IMR-90 (cell line): ENCODE measurements at regions not wholly inside any gene's neighbourhood (a gene's known extent, or its start where the extent isn't known, plus 50 kb on each side); places are given as distances from the start of the nearest gene placed in this dataset.

Experiments
- ATAC-seq: fragments of 200-7000 bp; cut with Tn5 transposase; 2 replicates; pipeline ENCODE4 v1.9.1; 2020; ENCODE audit warnings: low read depth, mild to moderate bottlenecking, moderate library complexity
- BruUV-seq: library from RNA; stranded (reverse); fragments of 400-500 nt; replicated peaks from 2 replicates; lab custom pipeline; 2021; lab: Mats Ljungman, UMichigan
- CTCF ChIA-PET: fragments of 300-600 bp; formaldehyde crosslinking; extraction: SDS; loops from one replicate; lab custom pipeline; 2021; ENCODE audit warnings: antibody characterized with exemption; lab: Yijun Ruan, JAX
- POLR2A ChIA-PET: fragments of 300-600 bp; sonication (Branson Sonifier 250); formaldehyde crosslinking; loops from one replicate; lab custom pipeline; 2022; ENCODE audit warnings: antibody characterized with exemption; ENCODE audit not compliant: unreplicated experiment; lab: Charles Lee
- DNase-seq: peaks from one replicate; pipeline ENCODE4 v3.0.0; 2013
- H2AFZ ChIP-seq: replicated peaks from 2 replicates; pipeline ENCODE3; 2013; ENCODE audit warnings: low read length, mild to moderate bottlenecking; ENCODE audit not compliant: poor library complexity
- H2AK5ac ChIP-seq: 2 replicates; pipeline ENCODE4 v1.6.1; 2013; ENCODE audit warnings: low read depth, low read length, inconsistent platforms
- H2AK9ac ChIP-seq: replicated peaks from 2 replicates; pipeline ENCODE3; 2013; ENCODE audit warnings: mild to moderate bottlenecking, low read depth, low read length, moderate library complexity; ENCODE audit not compliant: poor library complexity
- H2BK120ac ChIP-seq: 2 replicates; pipeline ENCODE4 v1.6.1; 2013; ENCODE audit warnings: low read depth, low read length, inconsistent platforms
- H2BK15ac ChIP-seq: 3 replicates; pipeline ENCODE4 v1.6.1; 2013; ENCODE audit warnings: low read depth, low read length, inconsistent platforms
- H2BK20ac ChIP-seq: 2 replicates; pipeline ENCODE4 v1.6.1; 2013; ENCODE audit warnings: low read depth, mild to moderate bottlenecking, inconsistent platforms, low read length, moderate library complexity
- H2BK5ac ChIP-seq: 2 replicates; pipeline ENCODE4 v1.6.1; 2013; ENCODE audit warnings: mild to moderate bottlenecking, low read depth, low read length, inconsistent platforms; ENCODE audit not compliant: poor library complexity, severe bottlenecking
- H3K14ac ChIP-seq: replicated peaks from 2 replicates; pipeline ENCODE4 v1.6.1; 2013; ENCODE audit warnings: low read depth, low read length, inconsistent platforms
- H3K18ac ChIP-seq: 2 replicates; pipeline ENCODE4 v1.6.1; 2013; ENCODE audit warnings: low read depth, low read length, control low read depth
- H3K23ac ChIP-seq: 2 replicates; pipeline ENCODE4 v1.6.1; 2013; ENCODE audit warnings: low read depth, low read length, inconsistent platforms
- H3K27ac ChIP-seq: 2 replicates; pipeline ENCODE4 v1.5.1; 2013; ENCODE audit warnings: mild to moderate bottlenecking, control low read depth, low read length; ENCODE audit not compliant: insufficient read depth
- H3K27me3 ChIP-seq: 2 replicates; pipeline ENCODE4 v1.6.1; 2013; ENCODE audit warnings: low read length; ENCODE audit not compliant: control insufficient read depth, insufficient read depth
- H3K36me3 ChIP-seq: 2 replicates; pipeline ENCODE4 v1.6.1; 2013; ENCODE audit warnings: low read length, mixed read lengths; ENCODE audit not compliant: control insufficient read depth, insufficient read depth
- H3K4ac ChIP-seq: 2 replicates; pipeline ENCODE4 v1.6.1; 2013; ENCODE audit warnings: low read depth, low read length, inconsistent platforms
- H3K4me1 ChIP-seq: 2 replicates; pipeline ENCODE4 v1.6.1; 2013; ENCODE audit warnings: low read length, mixed read lengths; ENCODE audit not compliant: control insufficient read depth, insufficient read depth
- H3K4me2 ChIP-seq: 2 replicates; pipeline ENCODE4 v1.6.1; 2013; ENCODE audit warnings: low read depth, mild to moderate bottlenecking, control low read depth, low read length, moderate library complexity
- H3K4me3 ChIP-seq: 2 replicates; pipeline ENCODE4 v1.5.1; 2013; ENCODE audit warnings: low read depth, mild to moderate bottlenecking, control low read depth, low read length, moderate library complexity; ENCODE audit not compliant: insufficient read depth
- H3K56ac ChIP-seq: 2 replicates; pipeline ENCODE4 v1.6.1; 2013; ENCODE audit warnings: low read length, inconsistent platforms; ENCODE audit not compliant: insufficient read depth; ENCODE audit errors: extremely low read depth
- H3K79me1 ChIP-seq, 2 experiments: 2 replicates each; pipeline ENCODE4 v1.6.1; 2013; ENCODE audit warnings: low read length in 2 of 2, inconsistent platforms in 1 of 2, low read depth in 1 of 2
- H3K9ac ChIP-seq: 2 replicates; pipeline ENCODE4 v1.6.1; 2013; ENCODE audit warnings: low read depth, low read length, control low read depth
- H3K9me1 ChIP-seq: 2 replicates; pipeline ENCODE4 v1.6.1; 2013; ENCODE audit warnings: low read length, inconsistent platforms; ENCODE audit not compliant: insufficient read depth
- H3K9me3 ChIP-seq: 2 replicates; pipeline ENCODE4 v1.6.1; 2013; ENCODE audit warnings: low read length; ENCODE audit not compliant: control insufficient read depth, insufficient read depth
- H4K20me1 ChIP-seq: 2 replicates; pipeline ENCODE4 v1.6.1; 2013; ENCODE audit warnings: low read length, inconsistent platforms; ENCODE audit not compliant: insufficient read depth
- H4K5ac ChIP-seq: 2 replicates; pipeline ENCODE4 v1.6.1; 2013; ENCODE audit warnings: mild to moderate bottlenecking, low read depth, low read length, control low read depth
- H4K8ac ChIP-seq, 2 experiments: 2 replicates each; pipeline ENCODE4 v1.6.1; 2013; ENCODE audit warnings: low read depth in 2 of 2, low read length in 2 of 2, control low read depth in 1 of 2, inconsistent platforms in 1 of 2
- H4K91ac ChIP-seq: 2 replicates; pipeline ENCODE4 v1.6.1; 2013; ENCODE audit warnings: low read depth, low read length, inconsistent platforms; ENCODE audit not compliant: insufficient read depth
- CEBPB ChIP-seq: IDR thresholded peaks from 2 replicates; pipeline ENCODE4 v1.6.1; 2012; ENCODE audit warnings: low read depth, low read length, improper control_type of control experiment
- ELK1 ChIP-seq: fragments of 150-350 bp; IDR thresholded peaks from 2 replicates; pipeline ENCODE4 v1.6.1; 2016; ENCODE audit warnings: low read depth, mild to moderate bottlenecking, low read length, moderate library complexity, borderline replicate concordance
- MXI1 ChIP-seq: IDR thresholded peaks from 2 replicates; pipeline ENCODE4 v1.6.1; 2012; ENCODE audit warnings: low read depth, mild to moderate bottlenecking, low read length, moderate library complexity, borderline replicate concordance
- POLR2A ChIP-seq: IDR thresholded peaks from 2 replicates; pipeline ENCODE4 v1.6.1; 2012; ENCODE audit warnings: mild to moderate bottlenecking, low read depth, low read length
- RFX5 ChIP-seq: IDR thresholded peaks from 2 replicates; pipeline ENCODE4 v1.8.0; 2012; ENCODE audit warnings: low read depth, mild to moderate bottlenecking, low read length, moderate library complexity
- SMC3 ChIP-seq: fragments of 150-350 bp; IDR thresholded peaks from 2 replicates; pipeline ENCODE4 v1.6.1; 2016; ENCODE audit warnings: low read depth, mild to moderate bottlenecking, antibody characterized with exemption, low read length, moderate library complexity
- dilution Hi-C: fragments of 300-500 bp; cut with HindIII; formaldehyde crosslinking; loops from one replicate; pipeline ENCODE4 v1.14.3; 2018; ENCODE audit warnings: low sequenced_read_pairs; ENCODE audit not compliant: unreplicated experiment
- in situ Hi-C: fragments of 300-500 bp; cut with MboI; formaldehyde crosslinking; loops from 3 replicates; pipeline ENCODE4 v1.14.3; 2019; ENCODE audit warnings: low sequenced_read_pairs, inconsistent platforms, mixed read lengths
- intact Hi-C: fragments of 100-400 bp; cut with micrococcal nuclease; formaldehyde crosslinking; loops from 2 replicates; pipeline ENCODE4 v1.10.0; 2022

- H3K79me1 ChIP-seq: no peaks in the 10 kb centered on the region
- no peaks in the 10 kb centered on the region for H3K4me1 ChIP-seq
- H3K4me3 ChIP-seq: no peak overlapping the region
- H2AK9ac ChIP-seq: no peak overlapping the region
- no peaks in the 10 kb centered on the region for H3K9me3 ChIP-seq
- H3K56ac ChIP-seq: no peak overlapping the region
- in situ Hi-C loops: no loop called here
- POLR2A ChIA-PET: no interaction called here
- H3K18ac ChIP-seq: no peak overlapping the region
- dilution Hi-C loops: no loop called here
- H3K23ac ChIP-seq: no peak overlapping the region
- no peak overlapping the region for H4K8ac ChIP-seq
- no peak overlapping the region for H2BK5ac ChIP-seq
- DNase-seq (peak; percentile 31), ATAC-seq (no peak)
- no peak overlapping the region for H2BK120ac ChIP-seq
- H3K4ac ChIP-seq: no peak overlapping the region
- no TSS peak for BruUV-seq
- TF ChIP-seq SMC3 (no peak), RFX5 (no peak), MXI1 (no peak), POLR2A (no peak), CEBPB (peak; percentile 30; the same call in 1 of the 2 replicates), ELK1 (no peak)
- intact Hi-C loops: no loop called here
- H4K91ac ChIP-seq: no peak overlapping the region
- no peaks in the 10 kb centered on the region for H3K9me1 ChIP-seq
- H3K27me3 ChIP-seq: no peaks in the 10 kb centered on the region
- H3K9ac ChIP-seq: no peak overlapping the region
- no peak overlapping the region for H3K4me2 ChIP-seq
- CTCF ChIA-PET: no interaction called here
- H3K27ac ChIP-seq: no peak overlapping the region
- H4K20me1 ChIP-seq: no peaks in the 10 kb centered on the region
- no peak overlapping the region for H4K5ac ChIP-seq
- H3K14ac ChIP-seq: no peak overlapping the region
- no peak overlapping the region for H2BK20ac ChIP-seq
- H3K36me3 ChIP-seq: no peaks in the 10 kb centered on the region
- H2BK15ac ChIP-seq: no peak overlapping the region
- no peak overlapping the region for H2AFZ ChIP-seq
- H2AK5ac ChIP-seq: no peak overlapping the region
Observed at GRCh38 chr3:154981201-154981600, 98.9 kb upstream of the MME start.
